GM23248 (cell line): ENCODE measurements at regions not wholly inside any gene's neighbourhood (a gene's known extent, or its start where the extent isn't known, plus 50 kb on each side); places are given as distances from the start of the nearest gene placed in this dataset.

Experiments
- DNase-seq: peaks from one replicate; pipeline ENCODE4 v3.0.0-alpha.2; 2015
- H2AFZ ChIP-seq: fragments of 200-600 bp; sonication (generic); 2 replicates; pipeline ENCODE4 v1.6.1; 2016; ENCODE audit warnings: antibody characterized with exemption
- H3F3A ChIP-seq: fragments of 200-600 bp; sonication (generic); 2 replicates; pipeline ENCODE4 v1.6.1; 2016; ENCODE audit warnings: mild to moderate bottlenecking, antibody characterized with exemption, mixed run types; ENCODE audit not compliant: insufficient read depth
- H3K27ac ChIP-seq: fragments of 200-600 bp; sonication (generic); 2 replicates; pipeline ENCODE4 v1.5.1; 2016; ENCODE audit warnings: mild to moderate bottlenecking
- H3K27me3 ChIP-seq: fragments of 200-600 bp; sonication (generic); replicated peaks from 2 replicates; pipeline ENCODE4 v1.6.1; 2016; ENCODE audit warnings: mild to moderate bottlenecking; ENCODE audit not compliant: insufficient read depth
- H3K36me3 ChIP-seq: fragments of 200-600 bp; sonication (generic); 2 replicates; pipeline ENCODE4 v1.6.1; 2016; ENCODE audit warnings: low read depth, mild to moderate bottlenecking
- H3K4me1 ChIP-seq: fragments of 200-600 bp; sonication (generic); 2 replicates; pipeline ENCODE4 v1.6.1; 2016; ENCODE audit warnings: mild to moderate bottlenecking; ENCODE audit not compliant: insufficient read depth
- H3K4me2 ChIP-seq: fragments of 200-600 bp; sonication (generic); one replicate; pipeline ENCODE4 v1.6.1; 2016; ENCODE audit warnings: mild to moderate bottlenecking; ENCODE audit not compliant: unreplicated experiment
- H3K4me3 ChIP-seq: fragments of 200-600 bp; sonication (generic); 2 replicates; pipeline ENCODE4 v1.5.1; 2016; ENCODE audit warnings: mild to moderate bottlenecking
- H3K79me2 ChIP-seq: fragments of 200-600 bp; sonication (generic); 2 replicates; pipeline ENCODE4 v1.6.1; 2016; ENCODE audit warnings: mild to moderate bottlenecking; ENCODE audit not compliant: insufficient read depth
- H3K9ac ChIP-seq: fragments of 200-600 bp; sonication (generic); 2 replicates; pipeline ENCODE4 v1.6.1; 2016; ENCODE audit warnings: mild to moderate bottlenecking
- H3K9me2 ChIP-seq: fragments of 200-600 bp; sonication (generic); 2 replicates; pipeline ENCODE4 v1.6.1; 2016; ENCODE audit warnings: mixed run types, mild to moderate bottlenecking, moderate library complexity; ENCODE audit not compliant: insufficient read depth
- H3K9me3 ChIP-seq: fragments of 200-600 bp; sonication (generic); one replicate; pipeline ENCODE4 v1.6.1; 2017; ENCODE audit warnings: low read depth
- H4K20me1 ChIP-seq: fragments of 200-600 bp; sonication (generic); 2 replicates; pipeline ENCODE4 v1.6.0; 2016; ENCODE audit not compliant: insufficient read depth
- EZH2 ChIP-seq: fragments of 200-600 bp; sonication (generic); IDR thresholded peaks from 2 replicates; pipeline ENCODE4 v1.6.1; 2018; ENCODE audit warnings: antibody characterized with exemption, mild to moderate bottlenecking; ENCODE audit not compliant: insufficient read depth, poor library complexity, severe bottlenecking
- EZH2phosphoT487 ChIP-seq: fragments of 200-600 bp; sonication (generic); IDR thresholded peaks from 2 replicates; pipeline ENCODE4 v1.6.1; 2018; ENCODE audit warnings: antibody characterized with exemption, moderate library complexity, mild to moderate bottlenecking, low read depth; ENCODE audit not compliant: insufficient read depth
- WGBS, 2 experiments: methylation state at CpG; one replicate each; pipeline ENCODE4 v1.1.6; 2015 to 2017; ENCODE audit warnings: low lambda C conversion rate in 2 of 2, low coverage in 1 of 2; ENCODE audit errors: missing lambda C conversion rate in 2 of 2; 5-methylcytosine and 5-hydroxymethylcytosine counted together
- in situ Hi-C: fragments of 300-500 bp; cut with MboI; formaldehyde crosslinking; loops from 2 replicates; pipeline ENCODE4 v1.15.0; 2020

GRCh38 chr3:163563485-163563884 lies 1514.8 kb downstream of the SI start:
- Histone ChIP-seq H3K9me3 (peaks cover 4% of the 10 kb centered on the region), H3K36me3 (no peaks in the 10 kb centered on the region), H3K27me3 (no peaks in the 10 kb centered on the region), H3K9ac (no peak overlapping the region), H3K27ac (no peak overlapping the region), H3K4me2 (no peak overlapping the region), H3K4me1 (no peaks in the 10 kb centered on the region), H3K9me2 (no peaks in the 10 kb centered on the region), H3K79me2 (no peaks in the 10 kb centered on the region), H3K4me3 (no peak overlapping the region), H3F3A (no peaks in the 10 kb centered on the region), H4K20me1 (no peaks in the 10 kb centered on the region), H2AFZ (no peak overlapping the region)
- in situ Hi-C loops, result no loop called here
- 0 to 8% methylated on average over 1 of the region's 1 CpG for WGBS, 2 experiments
- DNase-seq, result no peak
- TF ChIP-seq EZH2 (no peak), EZH2phosphoT487 (no peak)

DNA sequence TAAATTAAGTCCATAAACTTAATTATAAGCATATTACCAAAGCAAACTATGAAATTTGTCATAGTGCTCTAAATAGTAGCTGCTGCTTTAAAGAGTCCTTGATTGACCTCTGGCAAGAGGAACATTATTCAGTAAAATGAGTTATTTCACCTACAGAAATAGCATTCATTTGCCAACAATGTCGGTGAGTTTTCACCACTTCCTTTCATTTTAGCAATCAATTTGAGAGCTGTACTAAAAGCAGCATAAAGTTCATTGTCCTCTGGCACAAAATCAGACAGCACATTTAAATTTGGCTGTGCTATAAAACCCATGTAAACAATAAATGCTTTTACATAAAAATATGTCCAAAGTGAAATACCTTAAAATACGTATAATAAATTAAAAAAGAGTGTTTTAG lies 1515.7 kb downstream of the SI start:
- H3K4me3 ChIP-seq, result no peak overlapping the region
- 7 to 8% methylated on average over 2 of the region's 2 CpGs for WGBS, 2 experiments
- no peaks in the 10 kb centered on the region for H3K9me2 ChIP-seq
- H3K36me3 ChIP-seq, result no peaks in the 10 kb centered on the region
- no peak overlapping the region for H3K27ac ChIP-seq
- H3K27me3 ChIP-seq, result no peaks in the 10 kb centered on the region
- no peaks in the 10 kb centered on the region for H3F3A ChIP-seq
- in situ Hi-C loops, result no loop called here
- H2AFZ ChIP-seq, result no peak overlapping the region
- no peaks in the 10 kb centered on the region for H3K79me2 ChIP-seq
- no peak overlapping the region for H3K9ac ChIP-seq
- peaks cover 4% of the 10 kb centered on the region for H3K9me3 ChIP-seq
- H4K20me1 ChIP-seq, result no peaks in the 10 kb centered on the region
- TF ChIP-seq EZH2phosphoT487 (no peak), EZH2 (no peak)
- H3K4me1 ChIP-seq, result no peaks in the 10 kb centered on the region
- DNase-seq, result no peak
- no peak overlapping the region for H3K4me2 ChIP-seq

GRCh38 chr3:163561151-163561550 lies 1517.1 kb downstream of the SI start:
- no peak for TF ChIP-seq EZH2phosphoT487
- no peak for TF ChIP-seq EZH2
- Histone ChIP-seq H3K4me1 (no peaks in the 10 kb centered on the region), H3K9me2 (no peaks in the 10 kb centered on the region), H3K4me2 (no peak overlapping the region), H2AFZ (no peak overlapping the region), H3K9me3 (peaks cover 4% of the 10 kb centered on the region), H3K9ac (no peak overlapping the region), H4K20me1 (no peaks in the 10 kb centered on the region), H3K27ac (no peak overlapping the region), H3K4me3 (no peak overlapping the region), H3F3A (no peaks in the 10 kb centered on the region), H3K27me3 (no peaks in the 10 kb centered on the region), H3K36me3 (no peaks in the 10 kb centered on the region), H3K79me2 (no peaks in the 10 kb centered on the region)
- in situ Hi-C loops, result no loop called here
- 16 to 25% methylated on average over 4 of the region's 4 CpGs for WGBS, 2 experiments
- DNase-seq, result no peak

DNA sequence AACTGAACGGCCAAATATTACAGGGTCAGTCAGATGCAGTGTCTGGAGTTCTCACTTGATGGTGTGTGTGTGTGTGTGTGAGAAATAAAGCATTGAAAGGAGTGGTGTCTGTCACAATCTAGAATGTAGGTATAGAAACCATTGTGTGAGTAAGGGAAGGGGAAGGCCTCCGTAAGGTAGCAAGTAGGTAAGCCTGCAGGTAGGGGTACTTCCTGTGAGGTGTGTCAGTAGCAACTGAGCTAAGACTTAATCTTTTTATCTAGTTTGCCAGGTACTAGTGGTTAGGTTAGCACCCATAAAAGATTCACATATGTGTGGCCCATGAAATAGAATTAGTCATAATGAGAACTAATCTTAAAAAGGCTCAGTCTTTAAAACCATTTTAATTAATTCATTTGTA lies 1517.8 kb downstream of the SI start:
- in situ Hi-C loops, result no loop called here
- 9 to 14% methylated on average over 2 of the region's 2 CpGs for WGBS, 2 experiments
- Histone ChIP-seq H3K4me1 (no peaks in the 10 kb centered on the region), H3K27me3 (no peaks in the 10 kb centered on the region), H3K9ac (no peak overlapping the region), H2AFZ (no peak overlapping the region), H3K36me3 (no peaks in the 10 kb centered on the region), H3K9me3 (no peaks in the 10 kb centered on the region), H3K79me2 (no peaks in the 10 kb centered on the region), H4K20me1 (no peaks in the 10 kb centered on the region), H3K27ac (no peak overlapping the region), H3F3A (no peaks in the 10 kb centered on the region), H3K4me2 (no peak overlapping the region), H3K9me2 (no peaks in the 10 kb centered on the region), H3K4me3 (no peak overlapping the region)
- TF ChIP-seq EZH2phosphoT487, result no peak
- no peak for TF ChIP-seq EZH2
- no peak for DNase-seq

DNA sequence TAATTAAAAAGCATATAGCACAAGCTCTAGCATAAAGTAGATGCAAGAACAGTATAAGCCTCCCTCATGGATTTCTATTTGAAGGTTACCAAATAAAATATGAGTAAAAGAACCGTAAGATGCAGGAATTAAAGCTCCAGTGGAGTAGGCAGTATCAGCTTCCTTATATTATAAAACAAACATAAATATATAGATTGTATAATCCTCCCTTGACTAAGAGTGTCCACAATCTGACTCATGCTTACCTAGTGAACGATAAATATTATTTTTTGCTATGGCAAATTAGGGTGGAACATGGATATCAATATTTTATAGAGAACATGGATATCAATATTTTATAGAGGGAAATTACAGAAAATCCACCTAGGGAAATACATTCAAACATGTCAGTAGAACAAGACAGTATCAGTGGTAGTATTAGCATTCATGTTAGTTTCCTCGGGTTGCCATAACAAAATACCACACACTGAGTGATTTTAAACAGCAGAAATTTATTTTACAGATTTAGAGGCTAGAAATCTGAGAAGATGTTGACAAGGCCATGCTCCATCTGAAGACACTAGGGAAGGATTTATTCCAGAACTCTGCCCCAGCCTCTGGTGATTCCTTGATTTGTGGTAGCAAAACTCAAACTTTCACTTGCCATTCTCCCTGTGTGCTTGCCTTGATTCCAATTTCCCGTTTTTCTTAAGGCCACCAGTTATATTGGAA lies 1521.3 kb downstream of the SI start:
- WGBS, 2 experiments, result 26 to 27% methylated on average over 4 of the region's 4 CpGs
- TF ChIP-seq EZH2phosphoT487 (no peak), EZH2 (no peak)
- Histone ChIP-seq H3K79me2 (no peaks in the 10 kb centered on the region), H3K9me3 (no peaks in the 10 kb centered on the region), H3K36me3 (no peaks in the 10 kb centered on the region), H3K27ac (no peak overlapping the region), H3K9me2 (no peaks in the 10 kb centered on the region), H3K4me2 (no peak overlapping the region), H4K20me1 (no peaks in the 10 kb centered on the region), H3F3A (no peaks in the 10 kb centered on the region), H3K9ac (no peak overlapping the region), H3K27me3 (no peaks in the 10 kb centered on the region), H3K4me1 (no peaks in the 10 kb centered on the region), H2AFZ (no peak overlapping the region), H3K4me3 (no peak overlapping the region)
- DNase-seq, result no peak
- in situ Hi-C loops, result no loop called here
